ENCODE measurements at regions not wholly inside any gene's neighbourhood (a gene's known extent, or its start where the extent isn't known, plus 50 kb on each side); places are given as distances from the start of the nearest gene placed in this dataset.

DNA sequence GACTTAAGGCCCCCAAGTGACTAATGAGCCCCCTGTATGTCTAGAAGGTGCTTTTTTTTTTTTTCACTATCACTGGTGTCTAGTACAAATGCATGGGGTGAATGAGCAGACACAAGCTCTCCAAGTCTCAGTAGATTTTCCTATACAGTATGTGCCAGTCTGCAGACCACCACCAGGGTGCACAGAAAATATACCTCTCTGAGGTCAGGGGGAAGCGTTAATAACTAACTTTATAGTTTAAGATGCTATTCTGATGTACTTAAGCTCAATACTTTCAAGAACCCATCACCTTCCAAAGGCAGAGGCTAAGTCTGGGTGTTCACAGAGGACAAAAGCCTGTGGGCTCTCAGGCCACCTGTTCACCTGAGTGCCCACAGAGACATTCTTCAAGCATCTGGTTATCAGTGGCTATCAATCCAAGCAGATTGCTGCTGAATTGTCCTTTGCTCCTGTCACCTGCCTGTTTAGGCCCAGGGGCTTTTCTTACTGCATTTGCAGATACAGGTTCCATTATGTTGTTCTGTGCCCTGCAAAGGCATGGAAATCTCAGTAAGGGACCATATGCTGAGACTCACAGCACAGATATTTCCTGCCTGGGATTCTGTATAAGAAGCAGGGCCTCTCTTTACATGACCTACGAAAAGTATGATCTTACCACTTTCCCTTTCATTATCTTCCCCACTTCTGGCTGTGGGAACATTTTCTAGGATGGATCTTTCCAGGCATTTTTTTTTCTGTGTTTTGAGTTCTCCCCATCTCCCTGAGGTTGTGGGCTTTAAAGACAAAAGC, 534.6 kb downstream of the TNS1 start:
- DNase-seq (ENCODE audit: insufficient read length, low spot score), result no peak
- no peak for TF ChIP-seq CTCF (IDR thresholded peaks at IDR 0.05; ENCODE audit: insufficient read depth, missing control alignments)
- FAIRE-seq, result no peak

DNA sequence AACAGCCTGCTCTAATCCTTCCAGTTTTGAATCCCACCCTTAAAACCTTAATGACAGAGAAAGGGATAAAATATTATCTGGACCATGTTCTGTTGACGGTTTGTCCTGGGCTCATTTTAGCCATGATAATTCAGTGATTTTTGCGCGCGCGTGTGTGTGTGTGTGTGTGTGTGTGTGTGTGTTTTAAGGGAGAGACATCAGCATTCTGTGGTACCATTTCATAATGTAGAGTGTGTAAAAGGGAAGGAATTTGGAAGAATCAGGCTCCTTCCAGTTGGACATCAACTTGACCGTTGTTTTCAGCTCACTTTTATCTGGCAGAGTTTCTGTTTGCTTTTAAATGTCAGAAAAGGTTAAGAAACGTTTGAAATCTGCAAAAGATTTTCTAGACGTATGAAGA, 535.5 kb downstream of the TNS1 start:
- TF ChIP-seq CTCF (IDR thresholded peaks at IDR 0.05; ENCODE audit: insufficient read depth, missing control alignments), result no peak
- FAIRE-seq (no peak), DNase-seq (ENCODE audit: insufficient read length, low spot score) (no peak)

DNA sequence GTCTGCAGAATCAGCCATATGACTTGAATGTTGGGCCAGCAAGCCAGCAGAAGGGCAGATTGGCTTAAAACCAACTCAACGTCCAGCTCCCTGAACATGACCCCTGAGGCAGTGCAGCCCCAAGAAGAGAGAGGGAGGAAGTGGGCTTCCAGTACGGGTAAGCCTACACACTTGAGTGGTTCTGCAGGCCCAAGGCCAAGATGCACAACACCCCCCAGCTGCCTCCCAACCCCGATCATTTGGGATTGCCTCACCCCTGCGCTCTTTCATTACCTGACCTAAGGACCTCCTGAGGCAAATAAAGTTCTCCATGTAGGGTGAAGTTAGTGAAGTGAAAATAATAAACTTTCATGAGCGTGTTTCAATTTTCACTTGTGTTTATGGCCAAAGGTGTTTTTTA, 536.0 kb downstream of the TNS1 start:
- DNase-seq (ENCODE audit: insufficient read length, low spot score), result no peak
- TF ChIP-seq CTCF (IDR thresholded peaks at IDR 0.05; ENCODE audit: insufficient read depth, missing control alignments), result no peak
- no peak for FAIRE-seq

DNA sequence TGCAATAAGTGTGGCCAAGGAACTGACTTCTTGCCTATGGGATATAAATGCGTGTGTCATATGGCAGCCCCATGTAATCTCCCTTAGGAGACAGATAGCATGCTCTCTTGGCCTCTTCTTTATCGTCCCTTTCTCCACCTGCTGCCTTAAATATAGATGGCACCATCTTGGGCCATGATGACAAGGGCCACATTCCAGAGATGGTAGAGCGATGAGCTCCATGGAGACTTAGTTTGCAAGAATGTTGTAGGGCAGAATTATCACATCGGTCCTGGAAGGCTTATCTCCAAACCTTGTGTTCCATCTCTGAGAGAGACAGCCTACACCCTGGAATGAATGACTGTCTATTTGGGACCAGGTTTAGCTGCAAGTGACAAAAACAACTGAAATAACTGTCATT, 536.7 kb downstream of the TNS1 start:
- no peak for FAIRE-seq
- no peak for DNase-seq (ENCODE audit: insufficient read length, low spot score)
- TF ChIP-seq CTCF (IDR thresholded peaks at IDR 0.05; ENCODE audit: insufficient read depth, missing control alignments), result no peak

GRCh38 chr2:217465100-217465499, 537.7 kb downstream of the TNS1 start:
- no peak for DNase-seq (ENCODE audit: insufficient read length, low spot score)
- TF ChIP-seq CTCF (IDR thresholded peaks at IDR 0.05; ENCODE audit: insufficient read depth, missing control alignments), result no peak
- no peak for FAIRE-seq

DNA sequence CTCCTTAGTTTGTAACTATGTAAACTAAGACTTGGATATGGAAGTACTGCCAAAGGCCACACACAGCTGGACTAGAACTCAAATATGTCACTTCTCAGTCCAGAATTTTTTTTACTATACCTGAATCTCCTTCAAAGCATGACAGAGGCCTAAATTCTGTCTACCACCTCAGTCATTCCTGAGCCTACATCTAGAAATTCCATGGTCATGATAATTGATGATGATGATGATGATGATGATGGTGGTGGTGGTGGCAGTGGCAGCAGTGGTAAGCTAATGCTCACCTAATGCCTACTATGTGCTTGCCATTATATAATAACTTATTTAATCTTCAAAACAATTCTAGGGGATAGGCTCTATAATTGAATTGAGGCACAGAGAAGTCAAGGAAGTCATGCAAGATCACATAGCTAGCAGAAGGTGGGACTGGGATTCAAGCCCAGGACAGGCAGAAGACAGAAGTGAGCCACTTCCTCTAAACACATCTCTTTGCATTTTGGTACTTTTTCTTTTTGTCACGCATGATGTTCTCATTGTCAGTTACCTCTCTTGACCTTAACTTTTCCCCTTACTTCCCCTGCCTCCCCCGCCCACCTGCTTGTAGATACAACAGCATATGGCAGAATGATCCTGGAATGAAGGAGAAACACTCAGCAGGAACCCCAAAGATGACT, 539.3 kb downstream of the TNS1 start:
- TF ChIP-seq CTCF (IDR thresholded peaks at IDR 0.05; ENCODE audit: insufficient read depth, missing control alignments), result no peak
- DNase-seq (ENCODE audit: insufficient read length, low spot score), result no peak
- FAIRE-seq, result no peak

DNA sequence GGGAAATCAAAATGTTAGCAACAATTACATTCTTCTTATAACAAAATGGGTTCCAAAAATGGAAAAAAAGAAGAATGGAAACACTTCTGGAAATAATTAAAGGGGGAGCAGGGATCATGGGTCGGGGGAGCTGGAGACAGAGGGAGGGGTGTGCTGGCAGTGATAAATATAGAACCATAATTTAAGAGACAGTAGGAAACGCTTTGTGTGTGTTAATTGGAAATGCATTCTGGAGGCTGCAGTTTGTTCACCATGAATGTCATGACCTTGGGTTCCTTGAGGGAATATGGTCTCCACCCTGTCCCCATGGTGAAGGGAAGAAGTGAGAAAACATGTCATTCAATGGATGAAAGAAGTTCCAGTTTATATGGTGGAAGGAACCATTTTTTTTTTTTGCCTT, 540.7 kb downstream of the TNS1 start:
- no peak for FAIRE-seq
- no peak for DNase-seq (ENCODE audit: insufficient read length, low spot score)
- no peak for TF ChIP-seq CTCF (IDR thresholded peaks at IDR 0.05; ENCODE audit: insufficient read depth, missing control alignments)
